ENCODE measurements at regions not wholly inside any gene's neighbourhood (a gene's known extent, or its start where the extent isn't known, plus 50 kb on each side); places are given as distances from the start of the nearest gene placed in this dataset.

DNA sequence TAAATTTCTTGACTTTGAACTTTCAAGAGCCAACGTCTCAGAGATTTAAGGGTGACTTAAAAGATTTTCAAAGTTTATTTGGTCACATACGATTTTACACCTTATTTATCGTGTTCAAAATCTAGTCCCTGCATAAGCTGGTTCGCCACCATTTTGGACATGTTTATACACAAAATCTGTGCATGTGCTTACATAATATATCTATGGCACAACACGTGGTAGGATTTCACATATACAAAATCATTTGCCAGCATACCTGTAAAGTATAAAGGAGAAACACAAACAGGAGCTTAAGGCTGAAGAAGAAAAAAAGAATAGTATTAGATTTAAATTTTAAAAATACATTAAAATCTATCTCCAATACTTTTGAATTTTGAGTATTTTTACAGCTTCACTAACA is 190.0 kb upstream of the KYNU start:
- TF ChIP-seq POLR2A (IDR thresholded peaks at IDR 0.05; ENCODE audit: low read length) (no peak), GATA1 (IDR thresholded peaks at IDR 0.05; ENCODE audit: low read depth, low read length) (no peak)
